ENCODE measurements at regions not wholly inside any gene's neighbourhood (a gene's known extent, or its start where the extent isn't known, plus 50 kb on each side); places are given as distances from the start of the nearest gene placed in this dataset.

GRCh38 chr2:19749507-19749836 is 152.3 kb downstream of the TTC32 start:
- no peak overlapping the region for H3K23ac ChIP-seq (ENCODE audit: insufficient read length, low read depth, low read length)
- no peak for TF ChIP-seq CTCF (conservative IDR thresholded peaks at IDR 0.05)
- H2AK5ac ChIP-seq (ENCODE audit: insufficient read length, low read length) = no peak overlapping the region
- no peak overlapping the region for H4K8ac ChIP-seq (replicated peaks; ENCODE audit: insufficient read length, low read depth, low read length)
- no peak overlapping the region for H2BK120ac ChIP-seq (ENCODE audit: low read depth, low read length, poor library complexity, severe bottlenecking)
- H3K4me3 Mint-ChIP-seq = no peak overlapping the region
- no peak overlapping the region for H3K9ac ChIP-seq (ENCODE audit: extremely low read depth, insufficient read length, low read length)
- no peak overlapping the region for H4K91ac ChIP-seq (ENCODE audit: insufficient read length, low read depth, low read length)
- no peak overlapping the region for H3K18ac ChIP-seq (ENCODE audit: insufficient read length, low read depth, low read length)
- no peak overlapping the region for H2BK20ac ChIP-seq (ENCODE audit: low read depth, low read length, poor library complexity, severe bottlenecking)
- no peak for DNase-seq
- no peak overlapping the region for H2BK5ac ChIP-seq (ENCODE audit: insufficient read length, low read length)
- no peak overlapping the region for H3K14ac ChIP-seq (ENCODE audit: insufficient read depth, low read length)
- H3K27me3 ChIP-seq (ENCODE audit: insufficient read depth, low read length) = no peaks in the 10 kb centered on the region
- no peak overlapping the region for H2AFZ ChIP-seq (ENCODE audit: low read length)
- no peak overlapping the region for H3K56ac ChIP-seq (ENCODE audit: insufficient read length, low read depth, low read length)
- no peaks in the 10 kb centered on the region for H4K20me1 ChIP-seq (ENCODE audit: control insufficient read depth, insufficient read depth, insufficient read length)
- no peaks in the 10 kb centered on the region for H3K23me2 ChIP-seq (ENCODE audit: insufficient read length, low read depth, low read length, poor library complexity, severe bottlenecking)
- H2BK15ac ChIP-seq (ENCODE audit: low read depth, low read length) = no peak overlapping the region
- WGBS (ENCODE audit: extremely low coverage, insufficient read length, low lambda C conversion rate) = no CpG with 5 or more reads among the region's 3 CpGs
- H3K79me1 ChIP-seq (ENCODE audit: insufficient read depth, low read depth, low read length, poor library complexity, severe bottlenecking) = no peaks in the 10 kb centered on the region
- H3K27ac ChIP-seq (ENCODE audit: insufficient read length, low read depth, low read length) = no peak overlapping the region
- no peaks in the 10 kb centered on the region for H3K9me3 ChIP-seq (ENCODE audit: control insufficient read depth, low read depth, low read length)
- H4K5ac ChIP-seq (ENCODE audit: insufficient read length, low read depth, low read length) = no peak overlapping the region
- H3K4me2 ChIP-seq (ENCODE audit: insufficient read depth, insufficient read length, low read length) = no peak overlapping the region
- H3K27me3 Mint-ChIP-seq (ENCODE audit: low read depth) = peaks cover 1% of the 10 kb centered on the region; the same call in 1 of the 2 replicates
- no peak overlapping the region for H3K27ac Mint-ChIP-seq
- H3K4me1 Mint-ChIP-seq = peaks cover 0 to 3% of the 10 kb centered on the region in 2 experiments; a peak in 1 of 4 replicates
- no peak overlapping the region for H2BK12ac ChIP-seq (ENCODE audit: insufficient read length, low read depth, low read length)
- no peaks in the 10 kb centered on the region for H3K4me1 ChIP-seq (ENCODE audit: insufficient read depth, low read length)
- H3K79me2 ChIP-seq (ENCODE audit: insufficient read depth, low read length) = no peaks in the 10 kb centered on the region
- H3K9me3 Mint-ChIP-seq = no peaks in the 10 kb centered on the region
- no peaks in the 10 kb centered on the region for H3K36me3 Mint-ChIP-seq (ENCODE audit: insufficient read depth in 1 of 3, low read depth in 3 of 3)
- no peak overlapping the region for H3T11ph ChIP-seq (ENCODE audit: low read length)
- H3K4ac ChIP-seq (ENCODE audit: low read depth, low read length) = no peak overlapping the region

All from H9 (cell line).